AG04450 (cell line): ENCODE measurements at regions not wholly inside any gene's neighbourhood (a gene's known extent, or its start where the extent isn't known, plus 50 kb on each side); places are given as distances from the start of the nearest gene placed in this dataset.

Source experiments
- CTCF ChIA-PET: fragments of 300-600, 350-600 bp; formaldehyde crosslinking; extraction: SDS; loops from one replicate; lab custom pipeline; 2022; ENCODE audit warnings: antibody characterized with exemption, inconsistent platforms; lab: Charles Lee
- POLR2A ChIA-PET: fragments of 350-600 bp; formaldehyde crosslinking; extraction: SDS; loops from one replicate; lab custom pipeline; 2021; ENCODE audit warnings: antibody characterized with exemption, inconsistent platforms; lab: Yijun Ruan, JAX
- DNase-seq: peaks from one replicate; pipeline ENCODE4 v3.0.0-alpha.2; 2011; ENCODE audit warnings: low read depth, low spot score
- H3K27ac ChIP-seq: one replicate; pipeline ENCODE4 v1.5.1; 2012; ENCODE audit warnings: low read depth, low read length, control low read depth
- H3K27me3 ChIP-seq: one replicate; pipeline ENCODE4 v1.6.0; 2012; ENCODE audit warnings: low read length; ENCODE audit not compliant: control insufficient read depth, insufficient read depth
- H3K4me3 ChIP-seq: 2 replicates; pipeline ENCODE4 v1.5.1; 2011; ENCODE audit warnings: mild to moderate bottlenecking, low read depth, low read length, control low read depth
- H3K9me3 ChIP-seq: 2 replicates; pipeline ENCODE4 v1.5.1; 2012; ENCODE audit warnings: low read length; ENCODE audit not compliant: control insufficient read depth, insufficient read depth
- TF ChIP-seq, protein P1 (sequence below): IDR thresholded peaks from 2 replicates; pipeline ENCODE4 v1.5.1; 2011; ENCODE audit warnings: low read depth, low read length, control low read depth, inconsistent platforms

DNA sequence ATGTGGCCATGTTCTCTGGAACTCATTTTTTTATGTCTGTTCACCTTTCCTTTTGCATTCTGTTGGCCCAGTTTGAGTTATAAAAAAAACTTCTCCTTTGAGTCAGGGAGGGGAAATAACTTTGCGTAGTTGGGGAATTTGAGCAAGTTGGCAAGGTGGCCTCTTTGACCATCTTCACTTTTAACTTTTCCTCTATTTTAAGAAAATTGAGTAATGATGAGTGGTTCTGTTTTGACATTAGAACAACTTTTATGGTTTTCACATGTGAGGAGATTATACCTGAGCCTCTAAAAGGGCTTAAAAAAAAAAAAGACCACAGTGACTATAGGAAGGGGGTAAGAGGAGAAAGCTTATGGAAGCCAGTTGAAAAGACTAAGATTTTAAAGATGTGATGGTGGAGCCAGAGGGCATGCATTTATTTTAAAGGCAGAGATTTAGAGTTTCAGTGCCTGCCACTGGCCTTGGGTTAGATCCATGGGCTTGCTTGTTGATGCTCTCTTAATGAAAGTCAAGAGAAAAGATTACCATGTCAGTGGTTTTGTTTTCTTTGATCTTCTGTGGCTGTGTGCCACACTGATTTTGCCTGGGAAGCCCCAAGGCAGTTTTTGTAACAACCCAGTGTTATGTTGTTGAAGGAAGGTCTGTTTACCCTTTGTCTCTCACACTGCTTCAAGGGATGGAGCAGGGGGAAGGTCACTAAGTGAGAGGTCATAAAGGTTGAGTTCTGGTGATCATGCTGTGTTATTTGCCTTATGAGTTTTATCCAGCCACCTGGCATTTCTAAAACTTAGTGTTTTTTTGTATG is 219.7 kb upstream of the CD180 start:
- no peak for DNase-seq

DNA sequence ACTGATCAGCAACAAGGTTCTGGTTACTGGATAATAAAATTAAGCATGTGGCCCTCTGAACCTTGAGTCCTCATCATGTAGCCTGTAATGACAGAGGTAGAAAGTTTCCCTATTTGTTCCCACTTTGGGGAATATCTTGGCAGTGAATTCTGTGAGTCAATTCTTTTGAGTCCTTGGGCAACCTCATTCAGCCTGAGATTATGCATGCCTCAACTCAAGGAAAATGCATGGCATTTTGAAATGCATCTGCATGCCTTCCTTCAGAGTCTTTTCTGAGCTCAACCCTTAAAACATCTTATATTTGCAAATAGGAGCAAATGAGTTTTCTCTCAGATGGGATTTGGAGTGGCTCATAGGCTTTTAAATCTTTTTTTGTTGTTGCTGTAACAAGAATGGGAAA is 218.1 kb upstream of the CD180 start:
- POLR2A ChIA-PET, result no interaction called here
- CTCF ChIA-PET, result no interaction called here
- TF ChIP-seq, protein P1, sequence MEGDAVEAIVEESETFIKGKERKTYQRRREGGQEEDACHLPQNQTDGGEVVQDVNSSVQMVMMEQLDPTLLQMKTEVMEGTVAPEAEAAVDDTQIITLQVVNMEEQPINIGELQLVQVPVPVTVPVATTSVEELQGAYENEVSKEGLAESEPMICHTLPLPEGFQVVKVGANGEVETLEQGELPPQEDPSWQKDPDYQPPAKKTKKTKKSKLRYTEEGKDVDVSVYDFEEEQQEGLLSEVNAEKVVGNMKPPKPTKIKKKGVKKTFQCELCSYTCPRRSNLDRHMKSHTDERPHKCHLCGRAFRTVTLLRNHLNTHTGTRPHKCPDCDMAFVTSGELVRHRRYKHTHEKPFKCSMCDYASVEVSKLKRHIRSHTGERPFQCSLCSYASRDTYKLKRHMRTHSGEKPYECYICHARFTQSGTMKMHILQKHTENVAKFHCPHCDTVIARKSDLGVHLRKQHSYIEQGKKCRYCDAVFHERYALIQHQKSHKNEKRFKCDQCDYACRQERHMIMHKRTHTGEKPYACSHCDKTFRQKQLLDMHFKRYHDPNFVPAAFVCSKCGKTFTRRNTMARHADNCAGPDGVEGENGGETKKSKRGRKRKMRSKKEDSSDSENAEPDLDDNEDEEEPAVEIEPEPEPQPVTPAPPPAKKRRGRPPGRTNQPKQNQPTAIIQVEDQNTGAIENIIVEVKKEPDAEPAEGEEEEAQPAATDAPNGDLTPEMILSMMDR, result no peak
- H3K27ac ChIP-seq, result no peak overlapping the region
- H3K27me3 ChIP-seq, result no peaks in the 10 kb centered on the region
- no peaks in the 10 kb centered on the region for H3K9me3 ChIP-seq
- H3K4me3 ChIP-seq, result no peak overlapping the region
- DNase-seq, result no peak

More for the DNA sequence above, 219.7 kb upstream of the CD180 start:
- Histone ChIP-seq H3K9me3 (no peaks in the 10 kb centered on the region), H3K27ac (no peak overlapping the region), H3K27me3 (no peaks in the 10 kb centered on the region), H3K4me3 (no peak overlapping the region)
- TF ChIP-seq, protein P1, result no peak
- ChIA-PET POLR2A (no interaction called here), CTCF (no interaction called here)

DNA sequence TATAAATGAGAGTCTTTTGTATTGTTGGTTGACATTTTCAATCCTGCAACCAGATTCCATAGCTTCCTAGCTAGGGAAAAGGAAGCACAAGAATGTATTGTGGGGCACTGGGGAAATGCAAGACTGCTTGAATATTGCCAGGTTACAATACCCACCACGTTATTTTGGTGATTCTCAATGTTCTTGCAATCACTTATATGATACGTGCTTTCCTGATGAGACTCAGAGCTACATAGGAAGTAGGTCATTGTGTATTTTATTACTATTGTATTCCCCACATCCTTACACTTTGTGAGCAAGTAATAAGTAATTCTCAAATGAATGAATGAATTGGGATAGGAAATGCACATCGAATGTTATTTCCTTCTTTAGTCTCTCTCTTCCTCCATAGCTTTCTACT is 217.1 kb upstream of the CD180 start:
- CTCF ChIA-PET, result no interaction called here
- Histone ChIP-seq H3K4me3 (no peak overlapping the region), H3K27me3 (no peaks in the 10 kb centered on the region), H3K27ac (no peak overlapping the region), H3K9me3 (no peaks in the 10 kb centered on the region)
- POLR2A ChIA-PET, result no interaction called here
- TF ChIP-seq, protein P1, result no peak
- DNase-seq, result no peak

DNA sequence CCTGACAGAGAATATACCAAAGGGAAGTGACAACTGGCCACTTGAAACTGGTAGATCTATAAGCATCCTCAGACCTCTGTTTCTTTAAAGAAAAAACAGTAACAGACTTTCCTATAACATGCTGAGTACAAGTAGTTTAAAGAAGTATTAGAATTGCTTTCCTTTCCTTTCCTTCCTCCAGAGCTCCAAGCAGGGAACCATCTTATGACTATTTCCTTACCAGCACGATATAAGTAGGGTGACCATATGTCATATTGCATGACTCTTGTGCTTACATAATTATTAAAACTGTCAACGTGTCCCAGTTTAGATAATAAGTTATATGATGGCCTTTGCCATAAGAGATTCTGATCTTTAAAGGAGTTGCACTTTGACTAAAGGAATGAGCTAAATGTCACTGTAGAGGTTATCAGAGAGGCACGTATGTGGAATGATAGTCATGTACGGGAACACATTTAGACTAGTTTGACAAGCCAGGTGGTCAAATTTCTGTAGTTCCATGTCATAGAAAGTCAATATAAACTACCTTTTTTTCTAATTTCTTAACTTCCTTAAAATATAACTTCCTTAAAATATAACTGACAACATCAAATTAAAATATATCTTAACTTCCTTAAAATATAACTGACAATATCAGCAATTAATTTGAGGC is 212.7 kb upstream of the CD180 start:
- H3K9me3 ChIP-seq, result no peaks in the 10 kb centered on the region
- no peak overlapping the region for H3K27ac ChIP-seq
- ChIA-PET CTCF (no interaction called here), POLR2A (no interaction called here)
- no peak for DNase-seq
- no peak overlapping the region for H3K4me3 ChIP-seq
- H3K27me3 ChIP-seq, result no peaks in the 10 kb centered on the region
- TF ChIP-seq, protein P1, result no peak

DNA sequence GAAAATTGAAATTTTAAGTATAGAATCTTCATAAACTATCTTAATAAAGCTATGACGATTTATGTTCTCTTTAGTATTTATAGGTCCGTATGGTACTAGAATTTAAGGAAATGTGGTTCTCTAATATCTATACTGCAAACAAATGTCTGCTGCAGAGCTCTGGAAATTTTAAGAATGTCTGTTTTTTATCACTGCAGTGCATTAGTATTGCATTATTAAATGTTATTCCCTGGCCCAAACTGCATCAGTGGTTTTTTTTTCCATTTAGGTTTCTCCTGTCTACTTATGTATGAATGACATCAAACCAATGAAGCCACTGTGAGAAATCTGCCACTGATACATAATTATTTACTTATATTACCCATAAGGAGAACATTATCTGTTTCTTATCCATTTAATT is 211.4 kb upstream of the CD180 start:
- CTCF ChIA-PET, result no interaction called here
- H3K9me3 ChIP-seq, result no peaks in the 10 kb centered on the region
- TF ChIP-seq, protein P1, result no peak
- no peak overlapping the region for H3K27ac ChIP-seq
- DNase-seq, result no peak
- H3K27me3 ChIP-seq, result no peaks in the 10 kb centered on the region
- H3K4me3 ChIP-seq, result no peak overlapping the region
- POLR2A ChIA-PET, result no interaction called here
